ENCODE measurements at regions not wholly inside any gene's neighbourhood (a gene's known extent, or its start where the extent isn't known, plus 50 kb on each side); places are given as distances from the start of the nearest gene placed in this dataset.
"Not testable (repeated sequence)": the region's sequence is repeated elsewhere in the genome, so short reads cannot be mapped to it uniquely, and the experiment has no call there.

GRCh38 chr6:141869509-141869908 is 263.2 kb upstream of the GJE1 start:
- DNase-seq, result not testable (repeated sequence)

- no peak for DNase-seq
Observed at GRCh38 chr6:141867767-141868166, 265.0 kb upstream of the GJE1 start.

DNA sequence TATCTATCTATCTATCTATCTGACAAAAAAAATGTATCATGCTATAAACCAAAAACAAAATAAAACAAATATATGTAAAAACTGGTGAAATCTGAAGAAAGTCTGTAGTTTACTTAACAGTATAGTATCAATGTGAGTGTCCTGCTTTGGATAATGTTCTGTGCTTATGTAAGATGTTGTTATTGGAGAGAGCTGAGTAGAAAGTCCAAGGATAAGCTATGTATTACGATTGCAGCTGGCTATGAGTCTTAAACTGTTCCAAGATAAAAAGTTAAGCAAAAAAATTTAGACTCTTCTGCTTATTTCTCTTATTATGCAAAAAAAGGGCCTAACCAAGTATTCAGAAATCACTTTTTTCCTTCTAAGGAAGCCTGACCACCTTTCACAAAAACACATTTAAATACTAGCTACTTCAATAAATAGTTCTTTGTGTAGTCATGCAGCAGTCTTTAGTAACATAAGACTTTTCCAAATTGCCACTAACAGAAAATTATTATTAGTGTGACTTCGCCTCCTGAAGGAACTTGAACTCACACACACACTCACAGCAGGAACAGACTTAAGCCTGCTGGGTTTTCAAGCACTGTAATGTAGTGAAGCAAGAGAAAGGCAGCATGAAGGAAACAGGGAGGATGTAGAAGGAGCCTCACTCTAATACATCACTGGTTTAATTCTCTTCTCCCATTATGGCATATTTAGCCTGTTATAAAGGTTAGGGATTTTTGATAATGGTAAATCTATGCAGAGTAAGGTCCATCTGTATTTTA is 265.8 kb upstream of the GJE1 start:
- DNase-seq, result no peak

GRCh38 chr6:141851063-141851462 is 281.7 kb upstream of the GJE1 start:
- DNase-seq, result no peak

DNA sequence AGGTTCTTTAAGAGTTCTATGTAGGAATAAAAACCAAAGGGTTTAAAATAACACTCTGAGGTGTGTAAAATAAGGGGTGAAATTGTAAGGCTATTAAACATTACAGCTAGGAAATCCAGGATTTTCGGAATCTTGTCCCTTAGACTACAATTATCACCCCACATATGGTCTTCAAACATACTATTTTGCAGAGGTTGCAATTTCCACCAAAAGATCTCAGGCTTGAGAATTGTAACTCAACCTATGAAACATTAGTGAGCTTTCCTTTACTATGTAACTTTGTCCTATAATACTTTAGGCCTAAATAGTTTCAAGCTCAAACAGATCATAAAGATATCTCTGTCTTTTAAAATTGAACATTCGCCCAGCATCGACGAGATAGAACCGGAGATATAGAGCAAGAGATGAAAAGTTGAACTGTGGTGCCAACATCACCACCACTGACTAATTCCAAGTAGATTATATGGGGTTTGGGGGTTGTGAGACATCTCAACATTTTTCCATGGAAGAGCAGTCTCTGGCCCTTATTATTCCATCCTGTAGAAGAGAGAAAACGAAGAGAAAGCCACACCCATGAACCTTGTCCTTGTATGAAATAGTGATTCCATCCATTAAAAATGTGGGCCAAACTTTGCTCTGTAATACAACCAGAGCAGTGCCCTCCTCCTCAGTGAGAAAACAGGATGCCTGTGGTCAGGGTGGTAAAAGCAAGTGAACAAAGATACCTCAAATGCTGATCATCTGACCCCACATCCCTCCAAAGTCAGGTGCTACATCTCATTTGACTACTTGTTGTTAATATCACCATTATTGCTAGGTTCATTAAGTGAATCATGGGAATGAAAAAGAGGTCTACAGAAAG is 284.5 kb upstream of the GJE1 start:
- no peak for DNase-seq

DNA sequence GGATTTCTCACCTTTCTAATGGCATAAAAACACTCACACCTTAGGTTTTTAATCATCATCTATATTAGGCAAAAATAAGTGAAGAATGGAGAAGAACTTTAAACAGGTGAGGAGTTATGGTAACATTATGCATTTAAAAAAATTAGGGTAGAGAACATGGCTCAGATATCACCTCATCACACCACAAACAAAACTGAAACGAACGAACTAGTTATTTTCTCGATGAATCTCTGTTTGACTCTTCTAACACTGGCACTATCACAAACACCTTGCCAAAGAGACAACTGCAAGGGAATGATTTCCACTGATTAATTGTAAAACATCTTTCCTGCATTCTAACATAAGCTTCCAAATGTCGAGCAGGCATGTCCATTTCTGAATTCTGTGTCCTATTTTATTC is 286.1 kb upstream of the GJE1 start:
- DNase-seq, result no peak

DNA sequence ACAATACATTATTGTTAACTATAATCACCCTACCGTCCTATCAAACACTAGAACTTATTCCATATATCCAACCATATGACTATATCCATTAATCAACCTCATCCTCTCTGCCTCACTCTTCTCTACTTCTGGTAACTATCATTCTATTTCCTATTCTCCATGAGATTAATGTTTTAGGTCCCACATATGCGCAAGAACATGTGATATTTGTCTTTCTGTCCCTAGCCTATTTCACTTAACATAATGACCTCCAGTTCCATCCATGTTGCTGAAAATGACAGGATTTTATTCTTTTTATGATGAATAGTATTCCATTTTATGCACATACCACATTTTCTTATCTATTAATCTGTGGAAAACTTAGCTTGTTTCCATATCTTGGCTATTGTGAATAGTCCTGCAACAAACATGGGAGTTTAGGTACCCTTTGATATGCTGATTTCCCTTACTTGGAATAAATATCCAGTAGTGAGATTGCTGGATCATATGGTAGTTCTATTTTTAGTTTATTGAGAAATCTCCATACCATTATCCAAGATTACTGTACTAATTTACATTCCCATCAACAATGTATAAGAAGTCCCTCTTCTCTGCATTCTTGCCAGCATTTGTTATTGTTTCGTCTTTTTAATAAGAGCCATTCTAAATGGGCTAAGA is 289.4 kb upstream of the GJE1 start:
- no peak for DNase-seq

- no peak for DNase-seq
Observed at GRCh38 chr6:141833001-141833655, 299.6 kb upstream of the GJE1 start.

DNA sequence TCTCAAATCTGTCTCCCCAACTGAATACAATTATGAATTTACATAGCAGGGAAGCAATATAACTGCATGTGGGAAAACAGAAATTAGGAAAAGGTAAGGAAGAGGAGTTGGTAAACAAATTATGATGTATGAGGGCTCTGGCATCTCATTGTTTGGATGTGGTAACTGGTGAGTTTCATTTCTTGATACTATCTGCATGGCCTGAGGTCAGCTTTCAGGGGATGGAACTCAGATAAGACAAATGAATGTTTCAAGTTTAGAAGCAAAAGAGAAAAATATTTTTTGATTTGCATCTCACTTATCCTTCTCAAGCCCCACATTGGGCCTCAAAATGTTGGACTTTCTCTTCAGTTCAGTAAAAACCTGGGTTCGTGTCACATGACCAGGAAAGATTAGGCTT is 302.2 kb upstream of the GJE1 start:
- no peak for DNase-seq

- DNase-seq, result no peak
Observed at GRCh38 chr6:141829566-141830360, 303.0 kb upstream of the GJE1 start.

DNA sequence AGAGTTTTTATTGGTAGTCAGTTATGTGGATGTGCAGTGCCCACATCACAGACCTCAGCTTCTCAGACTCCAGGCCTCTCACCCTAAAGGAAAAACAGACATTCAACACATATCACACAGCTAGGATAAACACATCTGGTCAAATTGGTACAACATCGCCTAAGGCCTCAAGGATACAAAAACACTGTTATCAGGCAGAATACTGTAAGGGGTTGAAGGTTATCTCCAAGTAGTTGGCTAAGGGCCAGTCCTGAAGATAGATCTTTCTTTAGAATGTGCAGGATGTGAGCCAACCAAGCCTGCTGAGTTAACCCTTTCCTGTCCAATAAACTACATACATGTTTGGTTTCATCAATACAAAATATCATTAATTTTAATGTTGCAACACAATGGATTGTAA is 308.4 kb upstream of the GJE1 start:
- DNase-seq, result no peak

GRCh38 chr6:141815039-141815438 is 317.7 kb upstream of the GJE1 start:
- DNase-seq, result not testable (repeated sequence)

- DNase-seq, result no peak
Observed at GRCh38 chr6:141809901-141810300, 322.8 kb upstream of the GJE1 start.

DNA sequence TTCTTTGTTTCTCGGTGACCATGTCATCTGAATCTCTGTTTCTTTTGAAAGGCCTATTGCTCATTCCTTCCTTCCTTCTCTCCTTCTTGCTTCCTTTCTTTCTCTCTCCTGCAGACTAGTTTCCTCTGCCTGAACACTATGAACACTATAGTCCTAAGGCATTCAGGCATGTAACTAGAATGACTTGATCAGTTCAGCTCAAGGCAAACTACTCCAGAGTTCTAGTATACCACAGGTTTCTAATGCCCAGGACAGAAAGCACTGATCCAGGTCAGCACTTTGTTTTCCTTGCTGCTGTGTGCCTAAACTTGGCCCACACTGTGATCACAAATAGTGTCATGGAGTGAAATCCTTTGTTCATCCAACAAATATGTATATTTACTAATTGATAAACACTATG is 324.1 kb upstream of the GJE1 start:
- DNase-seq, result no peak

DNA sequence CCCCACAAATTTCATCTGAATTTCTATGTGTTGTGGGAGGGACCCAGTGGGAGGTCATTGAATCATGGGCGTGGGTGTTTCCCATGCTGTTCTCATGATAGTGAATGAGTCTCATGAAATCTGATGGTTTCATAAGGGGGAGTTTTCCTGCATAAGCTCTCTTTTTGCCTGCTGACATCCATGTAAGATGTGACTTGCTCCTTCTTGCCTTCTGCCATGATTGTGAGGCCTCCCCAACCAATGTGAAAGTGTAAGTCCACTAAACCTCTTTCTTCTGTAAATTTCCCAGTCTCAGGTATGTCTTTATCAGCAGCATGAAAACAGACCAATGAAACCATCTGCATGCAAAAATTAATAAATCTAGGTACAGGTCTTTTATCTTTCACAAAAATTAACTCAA is 331.8 kb upstream of the GJE1 start:
- not testable (repeated sequence) for DNase-seq

- DNase-seq, result no peak
Observed at GRCh38 chr6:141790921-141791320, 341.8 kb upstream of the GJE1 start.

DNA sequence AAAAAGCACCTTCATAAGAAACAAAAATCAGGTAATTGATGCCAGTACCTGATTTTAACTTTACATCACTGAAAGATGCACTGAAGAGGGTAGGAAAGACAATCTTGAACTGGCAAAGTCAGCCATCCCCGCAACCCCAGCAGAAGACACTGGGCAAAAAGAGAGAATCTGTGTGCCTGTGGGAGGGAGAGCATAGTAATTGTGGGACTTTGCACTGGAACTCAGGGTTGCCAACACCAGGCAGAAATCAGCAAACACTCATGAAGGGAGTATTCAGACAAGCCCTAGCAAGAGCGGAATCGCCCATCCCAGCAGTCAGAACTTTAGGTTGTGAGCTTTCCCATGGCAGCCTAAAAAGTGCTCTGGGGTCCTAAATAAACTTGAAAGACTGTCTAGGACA is 344.6 kb upstream of the GJE1 start:
- no peak for DNase-seq

GRCh38 chr6:141783585-141783984 is 349.1 kb upstream of the GJE1 start:
- no peak for DNase-seq

DNA sequence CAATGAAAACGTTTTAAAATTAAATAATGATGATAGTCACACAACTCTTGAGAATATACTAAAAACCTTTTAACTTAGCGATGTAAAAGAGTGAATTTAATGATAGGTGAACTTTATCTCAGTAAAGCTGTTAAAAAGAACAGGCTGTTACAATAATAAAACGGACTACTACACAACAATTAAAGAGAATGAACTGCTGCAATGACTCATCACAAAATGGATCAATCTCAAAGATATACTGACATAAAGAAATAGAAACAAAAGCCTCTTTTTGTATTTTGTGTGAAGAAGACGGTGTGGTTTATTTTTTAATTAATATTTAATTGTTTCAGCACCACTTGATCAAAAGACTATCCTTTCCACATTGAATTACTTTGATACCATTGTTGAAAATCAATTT is 352.4 kb upstream of the GJE1 start:
- no peak for DNase-seq

GRCh38 chr6:141764388-141764787 is 368.3 kb upstream of the GJE1 start:
- no peak for DNase-seq

GRCh38 chr6:141758430-141758829 is 374.3 kb upstream of the GJE1 start:
- no peak for DNase-seq

GRCh38 chr6:141753180-141753579 is 379.5 kb upstream of the GJE1 start:
- no peak for DNase-seq
